GM12874 (cell line): ENCODE measurements at regions not wholly inside any gene's neighbourhood (a gene's known extent, or its start where the extent isn't known, plus 50 kb on each side); places are given as distances from the start of the nearest gene placed in this dataset.

Source experiments
- TF ChIP-seq, protein P1 (sequence below): IDR thresholded peaks from 2 replicates; pipeline ENCODE4 v1.5.1; 2011; ENCODE audit warnings: low read depth, mild to moderate bottlenecking, control low read depth, low read length, moderate library complexity; ENCODE audit not compliant: insufficient read depth

DNA sequence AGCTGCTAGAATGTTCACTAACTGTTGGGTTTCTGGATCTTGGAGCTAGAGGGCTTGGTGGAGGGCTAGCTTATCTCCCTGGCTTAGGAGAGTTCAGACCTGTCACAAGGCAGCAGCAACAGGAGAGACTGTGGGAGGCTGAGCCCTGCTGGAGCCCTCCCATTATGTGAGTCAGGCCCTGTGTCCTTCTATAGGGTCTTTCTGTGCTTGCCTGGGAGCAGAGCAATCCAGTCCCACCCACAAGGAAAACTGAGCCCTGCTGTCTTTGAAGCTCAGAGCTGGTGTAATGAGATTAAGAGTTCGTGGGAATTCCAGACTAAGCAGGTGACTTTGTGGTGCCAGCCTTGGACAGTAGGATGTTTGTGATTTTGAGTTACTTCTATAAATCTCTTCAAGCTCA lies 249.0 kb downstream of the TTC32 start:
- TF ChIP-seq, protein P1, sequence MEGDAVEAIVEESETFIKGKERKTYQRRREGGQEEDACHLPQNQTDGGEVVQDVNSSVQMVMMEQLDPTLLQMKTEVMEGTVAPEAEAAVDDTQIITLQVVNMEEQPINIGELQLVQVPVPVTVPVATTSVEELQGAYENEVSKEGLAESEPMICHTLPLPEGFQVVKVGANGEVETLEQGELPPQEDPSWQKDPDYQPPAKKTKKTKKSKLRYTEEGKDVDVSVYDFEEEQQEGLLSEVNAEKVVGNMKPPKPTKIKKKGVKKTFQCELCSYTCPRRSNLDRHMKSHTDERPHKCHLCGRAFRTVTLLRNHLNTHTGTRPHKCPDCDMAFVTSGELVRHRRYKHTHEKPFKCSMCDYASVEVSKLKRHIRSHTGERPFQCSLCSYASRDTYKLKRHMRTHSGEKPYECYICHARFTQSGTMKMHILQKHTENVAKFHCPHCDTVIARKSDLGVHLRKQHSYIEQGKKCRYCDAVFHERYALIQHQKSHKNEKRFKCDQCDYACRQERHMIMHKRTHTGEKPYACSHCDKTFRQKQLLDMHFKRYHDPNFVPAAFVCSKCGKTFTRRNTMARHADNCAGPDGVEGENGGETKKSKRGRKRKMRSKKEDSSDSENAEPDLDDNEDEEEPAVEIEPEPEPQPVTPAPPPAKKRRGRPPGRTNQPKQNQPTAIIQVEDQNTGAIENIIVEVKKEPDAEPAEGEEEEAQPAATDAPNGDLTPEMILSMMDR: no peak

DNA sequence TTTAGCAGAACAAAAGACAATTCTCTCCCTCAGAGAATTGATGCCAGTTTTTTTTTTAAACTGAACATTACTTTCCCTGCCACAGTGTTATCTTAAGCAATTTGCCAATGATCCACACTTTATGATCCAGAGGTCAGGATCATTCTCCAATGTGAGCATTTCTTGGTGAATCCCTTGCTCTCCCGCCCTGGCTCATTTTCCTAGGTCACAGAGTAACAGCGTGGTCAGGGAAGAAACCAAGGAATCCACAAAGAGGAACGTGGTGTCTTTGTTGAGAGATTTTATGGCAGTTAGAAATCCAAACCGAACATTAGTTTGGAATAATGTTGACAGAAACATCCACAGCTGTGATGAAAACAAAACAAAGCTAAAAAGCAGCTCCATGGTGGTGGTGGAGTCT lies 250.3 kb downstream of the TTC32 start:
- TF ChIP-seq, protein P1: no peak

DNA sequence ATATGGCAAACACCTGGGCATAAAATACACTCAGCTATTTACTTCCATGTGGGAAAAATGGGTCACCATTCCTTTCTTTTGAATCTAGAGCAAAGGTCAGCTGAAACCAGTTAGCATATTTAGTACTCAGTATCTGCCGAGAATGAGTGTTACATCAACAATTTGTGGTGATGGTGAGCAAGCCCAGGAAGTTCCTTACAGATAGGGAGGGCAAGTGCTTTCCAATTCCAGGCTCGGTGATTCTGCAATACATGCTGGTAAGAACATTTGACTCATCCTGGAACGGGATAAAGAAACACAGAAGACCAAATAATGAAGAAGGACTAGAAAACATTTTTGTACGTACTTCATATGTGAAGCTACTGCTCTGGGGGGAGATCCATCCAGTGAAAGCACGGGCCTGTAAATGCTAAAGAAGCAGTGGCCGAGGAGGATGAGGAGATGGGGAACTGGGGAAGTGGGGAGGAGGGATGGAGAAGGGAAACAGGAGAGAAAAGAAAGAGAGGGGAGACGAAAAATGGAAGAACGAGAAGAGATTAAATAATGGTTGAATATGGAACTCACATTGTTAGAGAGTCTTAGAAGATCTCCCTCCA lies 251.9 kb downstream of the TTC32 start:
- TF ChIP-seq, protein P1: no peak

DNA sequence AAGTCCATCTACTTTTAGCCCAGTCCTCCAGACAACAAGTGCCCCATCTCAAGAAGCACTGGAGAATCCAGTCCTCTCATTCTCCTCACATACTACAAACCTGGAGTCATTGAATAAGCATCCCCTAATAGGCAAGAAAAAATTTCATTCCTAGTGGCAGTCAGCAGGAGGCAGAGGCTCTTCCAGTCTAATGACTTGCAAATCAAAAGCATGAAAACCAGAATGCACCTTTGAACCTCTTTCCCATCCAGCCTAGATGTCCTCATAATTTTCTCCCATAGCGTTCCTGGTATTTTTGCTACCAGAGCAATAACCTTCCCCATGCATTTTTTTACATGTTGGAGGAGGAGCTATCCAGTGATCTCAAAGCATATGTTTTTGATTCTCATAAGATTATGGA lies 252.6 kb downstream of the TTC32 start:
- TF ChIP-seq, protein P1: no peak

DNA sequence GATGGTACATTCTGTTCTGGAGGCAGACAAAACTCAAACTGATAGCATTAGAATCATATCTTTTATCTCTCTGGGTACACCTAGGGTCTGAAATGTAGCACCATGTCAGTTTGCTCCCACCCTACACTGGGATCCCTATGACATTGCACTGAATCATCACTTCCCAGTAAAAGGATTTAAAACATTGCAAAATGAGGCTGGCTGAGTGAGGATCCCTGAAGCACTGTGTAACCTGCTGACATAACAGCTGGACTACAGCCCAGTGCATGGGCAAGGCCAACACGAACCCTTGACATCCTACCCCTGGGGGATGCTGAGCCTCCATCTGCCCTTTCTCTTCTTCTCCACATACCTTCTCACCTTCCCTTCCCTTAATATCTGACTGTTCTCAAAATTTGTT lies 253.2 kb downstream of the TTC32 start:
- TF ChIP-seq, protein P1: no peak

DNA sequence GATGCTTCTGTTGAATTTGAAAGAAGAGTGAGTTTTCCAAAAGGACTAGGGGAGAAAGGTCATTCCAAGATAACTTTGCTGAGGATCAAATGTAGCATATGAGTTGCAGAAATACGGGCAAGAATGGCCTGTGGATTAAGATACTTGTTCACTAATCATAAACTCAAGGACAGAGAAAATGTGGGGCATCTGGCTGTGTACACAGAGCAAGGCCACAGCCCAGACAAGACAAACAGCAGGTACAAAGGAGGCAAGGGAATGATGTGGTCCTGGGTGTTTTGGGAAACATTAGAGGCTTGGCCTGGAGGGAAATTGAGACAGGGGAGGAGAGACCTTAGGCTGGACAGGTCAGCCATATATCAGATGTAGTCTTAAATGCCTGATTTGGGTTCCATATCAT lies 254.8 kb downstream of the TTC32 start:
- TF ChIP-seq, protein P1: no peak

DNA sequence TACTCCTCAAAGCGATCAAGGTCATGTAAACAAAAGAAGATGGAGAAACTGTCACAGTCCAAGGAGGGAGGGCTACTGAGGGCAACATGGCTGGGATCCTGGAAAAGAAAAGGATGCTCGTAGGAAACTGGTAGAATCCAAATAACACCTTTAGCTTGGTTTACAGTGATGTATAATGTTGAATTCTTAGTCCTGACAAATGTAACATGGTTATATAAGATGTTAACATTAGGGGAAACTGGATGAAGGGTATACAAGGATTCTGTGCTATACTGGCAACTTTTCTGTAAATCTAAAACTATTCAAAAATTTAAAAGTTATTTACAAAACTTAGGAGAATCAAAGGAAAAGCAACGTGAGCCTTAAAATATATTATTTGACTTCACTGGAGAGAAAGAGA lies 257.0 kb downstream of the TTC32 start:
- TF ChIP-seq, protein P1: no peak
